GM19328 (cell line): ENCODE measurements at regions not wholly inside any gene's neighbourhood (a gene's known extent, or its start where the extent isn't known, plus 50 kb on each side); places are given as distances from the start of the nearest gene placed in this dataset.

Experiments
- ATAC-seq: cut with Tn5 transposase; IDR thresholded peaks from one replicate; pipeline ENCODE4 v1.9.1; 2021; ENCODE audit warnings: mild to moderate bottlenecking, moderate library complexity; ENCODE audit not compliant: unreplicated experiment

DNA sequence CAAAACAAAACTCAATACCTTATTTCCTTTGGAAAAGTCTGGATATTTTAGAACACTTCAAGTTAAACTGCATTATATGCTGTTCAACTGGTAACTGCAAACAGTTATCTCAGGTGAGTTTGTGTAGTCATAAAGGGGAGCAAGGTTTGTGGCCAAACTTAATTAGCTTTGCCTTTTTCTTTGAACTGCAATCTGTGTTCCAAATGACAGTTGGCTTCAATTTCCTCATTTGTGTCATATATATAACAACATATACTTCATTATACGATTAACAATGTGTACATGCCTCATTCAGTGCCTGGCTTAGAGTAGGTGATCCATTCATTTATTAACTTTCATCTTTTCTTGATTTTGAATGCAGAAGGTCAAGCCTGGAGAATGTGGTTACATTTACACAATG lies 55.8 kb downstream of the KCNE4 start:
- no peak for ATAC-seq

DNA sequence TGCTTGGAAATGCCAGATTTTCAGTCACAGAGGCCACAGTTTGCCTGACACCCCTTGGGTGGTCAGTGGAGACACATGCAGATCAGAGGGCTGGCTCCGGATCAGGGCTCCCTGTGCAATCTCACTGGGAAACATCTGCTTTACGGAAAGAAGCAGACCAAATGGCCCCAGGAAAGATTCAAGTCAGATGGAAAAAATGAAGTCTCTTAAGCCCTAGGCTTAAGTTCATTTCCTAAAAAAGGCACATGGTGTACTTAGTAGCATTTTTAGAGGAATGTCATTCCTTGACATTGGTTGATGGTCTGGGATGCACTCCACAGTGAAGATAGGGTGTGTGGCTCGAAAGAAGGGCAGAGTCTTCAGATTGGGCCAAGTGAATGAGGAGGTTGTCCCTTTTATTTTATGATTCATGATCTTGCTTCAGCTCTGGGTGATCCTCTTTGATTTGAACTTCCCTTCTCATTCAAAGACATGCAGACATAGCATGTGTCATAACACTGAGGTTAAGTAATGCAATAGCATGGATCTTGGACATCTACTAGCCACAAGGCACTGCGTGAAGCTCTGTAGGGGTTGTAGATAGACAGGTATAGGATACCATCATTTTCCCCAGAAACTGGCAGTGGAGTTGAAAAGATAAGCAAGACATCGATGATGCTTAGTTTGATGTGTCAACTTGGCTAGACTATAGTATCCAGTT lies 56.5 kb downstream of the KCNE4 start:
- no peak for ATAC-seq

DNA sequence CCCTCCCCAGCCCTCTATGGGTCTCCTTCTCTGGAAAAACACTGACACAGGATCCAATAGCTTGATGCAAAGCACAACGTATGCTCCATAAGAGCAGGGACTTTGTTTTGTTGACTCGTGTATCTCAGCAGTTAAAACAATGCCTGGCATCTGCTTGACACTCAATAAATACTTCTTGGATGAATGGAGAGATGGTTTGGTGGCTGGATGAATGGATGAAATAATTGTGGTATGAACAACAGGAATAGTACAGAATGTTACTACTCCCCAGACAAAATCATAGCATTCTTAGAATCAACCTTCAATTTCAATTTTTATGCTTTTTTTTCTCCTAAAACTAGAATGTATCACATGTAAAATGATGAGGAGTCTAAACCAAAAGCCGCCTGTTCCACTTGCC lies 57.4 kb downstream of the KCNE4 start:
- no peak for ATAC-seq

DNA sequence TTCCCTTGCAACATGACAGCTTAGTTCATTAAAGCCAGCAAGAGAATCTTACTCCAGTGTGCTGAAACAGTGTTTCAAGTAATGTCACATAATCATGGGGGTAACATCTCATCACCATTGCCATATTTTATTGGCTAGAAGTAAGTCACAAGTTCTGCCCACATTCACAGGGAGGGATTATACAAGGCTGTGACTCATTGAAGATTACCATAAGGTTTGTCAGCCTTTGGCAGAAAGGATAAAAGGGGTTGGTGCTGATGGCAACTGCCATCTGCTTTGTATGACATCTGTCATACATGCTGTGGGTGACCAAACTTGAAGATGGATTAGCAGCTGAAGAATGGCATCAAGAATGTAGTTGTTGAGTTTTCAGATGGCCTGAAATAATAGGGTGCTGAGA lies 61.2 kb downstream of the KCNE4 start:
- no peak for ATAC-seq

DNA sequence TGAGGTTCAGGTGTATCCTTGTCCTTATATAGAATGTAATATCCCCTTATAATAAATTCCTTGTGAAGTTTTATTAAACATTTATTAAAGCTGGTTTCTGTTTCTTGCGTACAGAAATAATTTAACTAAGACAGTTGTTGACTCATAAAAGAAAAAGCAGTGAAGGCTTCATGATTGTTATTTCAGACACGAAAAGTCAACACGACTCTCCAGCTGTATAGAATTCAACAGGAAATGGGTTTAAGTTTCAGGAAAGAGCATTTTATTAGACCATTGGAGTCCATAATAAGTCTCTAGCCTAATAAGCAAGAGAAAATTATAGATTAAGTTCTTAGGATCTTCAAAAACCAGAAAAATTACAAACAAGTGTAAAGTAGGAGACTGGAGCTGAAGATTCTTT lies 62.2 kb downstream of the KCNE4 start:
- ATAC-seq, result no peak

DNA sequence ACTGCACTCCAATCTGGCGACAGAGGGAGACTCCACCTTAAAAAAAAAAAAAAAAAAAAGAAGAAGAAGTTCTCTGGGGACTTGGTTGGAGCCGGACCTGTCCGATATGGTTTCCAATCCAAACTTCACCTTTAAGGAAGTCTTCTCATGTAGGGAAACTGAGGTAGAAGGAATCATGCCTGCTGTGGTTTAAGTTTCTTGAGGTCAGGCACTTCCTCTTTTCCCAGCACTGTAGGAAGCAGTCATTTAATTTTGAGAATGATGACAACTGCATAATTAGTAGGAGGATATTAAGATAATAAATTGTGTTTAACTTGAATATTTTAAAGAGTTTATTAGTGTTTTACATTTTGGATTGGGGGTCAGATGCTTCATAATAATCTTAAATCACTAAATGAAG lies 62.9 kb downstream of the KCNE4 start:
- no peak for ATAC-seq

DNA sequence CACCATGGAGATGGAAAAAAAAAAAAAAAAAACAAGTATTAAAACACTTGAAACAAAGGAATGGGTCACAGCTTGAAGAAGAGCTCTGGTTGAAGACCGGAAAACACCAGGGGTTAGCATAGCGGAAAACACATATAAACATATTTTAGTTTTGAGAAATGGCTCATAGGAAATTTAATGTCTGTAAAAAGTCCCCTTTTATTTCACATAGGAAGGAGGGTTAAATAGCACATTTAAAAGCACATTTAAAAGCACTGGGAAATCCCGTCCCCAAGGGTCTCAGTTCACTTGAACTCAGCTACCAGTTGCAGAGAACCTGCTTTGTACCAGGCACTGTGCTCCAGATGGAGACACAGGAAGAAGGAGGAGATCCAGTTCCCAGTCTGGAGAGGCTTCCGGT lies 65.5 kb downstream of the KCNE4 start:
- ATAC-seq, result no peak

DNA sequence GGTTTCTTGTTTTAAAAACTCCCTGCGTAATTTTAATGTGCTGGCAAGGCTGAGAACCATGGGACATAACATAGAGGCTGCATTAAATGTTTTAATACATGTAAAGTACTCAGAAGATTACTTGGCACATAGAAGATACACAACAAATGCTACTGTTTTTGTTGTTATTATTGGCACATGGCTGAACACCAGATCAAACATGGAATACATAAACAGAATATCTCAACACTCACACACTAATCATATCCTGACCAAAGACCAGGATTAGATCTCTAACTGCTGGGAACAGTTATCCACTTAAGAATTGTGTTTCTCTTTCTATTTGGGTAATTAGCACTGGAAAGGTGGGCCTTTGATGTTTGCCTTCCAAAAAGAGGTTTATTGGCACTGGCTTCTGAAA lies 69.3 kb downstream of the KCNE4 start:
- no peak for ATAC-seq

DNA sequence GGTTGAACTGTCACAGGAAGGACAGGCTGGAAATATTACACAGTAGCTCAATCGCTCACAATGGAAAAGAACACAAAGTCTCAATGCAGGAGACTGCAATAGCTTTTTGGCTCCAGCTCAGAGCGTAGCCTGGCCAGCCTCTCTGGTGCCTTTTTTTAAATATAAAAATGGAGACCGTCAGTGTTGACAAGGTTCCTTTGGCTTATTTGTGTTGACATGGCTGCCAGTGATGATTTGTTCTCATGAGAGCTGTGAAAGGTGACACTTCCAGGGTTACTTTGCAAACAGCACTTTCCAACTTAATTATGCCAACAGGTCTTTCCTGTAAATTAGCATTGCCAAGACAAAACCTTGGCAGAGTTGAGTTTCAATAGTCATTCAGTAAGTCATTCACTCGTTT lies 70.8 kb downstream of the KCNE4 start:
- ATAC-seq, result no peak

DNA sequence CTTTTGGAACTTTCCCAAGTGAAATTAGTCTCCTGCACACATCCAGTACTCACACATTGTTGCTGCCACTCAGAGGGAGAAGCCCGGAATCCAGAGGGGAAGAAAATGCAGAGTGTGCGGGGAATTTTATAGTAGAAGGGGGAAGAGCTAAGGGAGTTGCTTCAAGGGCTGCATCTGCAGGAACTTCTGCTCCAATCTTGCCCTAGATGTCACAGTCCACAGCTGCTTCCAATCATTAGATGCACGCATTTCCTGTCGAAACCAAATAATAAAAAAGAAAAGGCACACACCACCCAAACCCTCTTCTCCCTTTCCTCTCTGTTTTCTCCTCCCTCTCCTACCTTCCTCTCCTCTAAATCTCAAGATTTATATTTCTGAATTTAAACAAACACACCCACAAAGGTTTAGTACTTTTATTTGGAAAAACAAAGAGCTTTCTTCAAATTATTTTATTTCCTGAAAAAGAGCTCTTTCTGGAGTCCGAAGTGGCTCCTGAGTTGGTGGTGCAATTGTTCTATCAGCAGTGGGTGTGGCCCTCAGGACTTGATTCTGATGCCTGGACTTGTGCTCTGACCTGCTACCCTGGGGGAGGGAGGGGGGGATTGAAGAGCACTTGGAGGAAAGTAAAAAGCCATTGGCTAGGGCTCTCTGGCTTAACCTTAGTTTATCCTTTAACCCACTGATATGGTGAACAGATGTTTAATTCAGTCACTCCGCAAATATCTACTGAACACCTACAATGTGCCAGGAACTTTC lies 72.0 kb downstream of the KCNE4 start:
- no peak for ATAC-seq

DNA sequence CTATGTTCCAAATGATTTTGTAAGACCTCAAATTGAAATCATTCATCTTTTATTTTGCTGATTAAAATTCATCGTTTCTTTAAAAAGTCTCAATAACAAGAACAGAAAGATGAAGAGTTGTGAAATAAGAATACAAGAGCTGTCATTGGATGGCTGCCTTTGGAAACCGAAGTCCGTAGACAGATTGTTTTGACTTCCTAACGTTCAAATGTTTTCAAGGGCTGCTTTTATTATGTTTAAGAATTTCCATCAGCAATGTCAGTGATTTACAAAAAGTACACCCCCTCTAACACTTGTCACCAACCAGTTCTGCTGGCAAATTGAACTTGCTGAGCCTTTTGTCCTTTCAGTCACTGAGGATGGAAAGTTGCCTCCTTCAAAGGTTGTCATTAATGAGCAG lies 89.6 kb downstream of the KCNE4 start:
- no peak for ATAC-seq

DNA sequence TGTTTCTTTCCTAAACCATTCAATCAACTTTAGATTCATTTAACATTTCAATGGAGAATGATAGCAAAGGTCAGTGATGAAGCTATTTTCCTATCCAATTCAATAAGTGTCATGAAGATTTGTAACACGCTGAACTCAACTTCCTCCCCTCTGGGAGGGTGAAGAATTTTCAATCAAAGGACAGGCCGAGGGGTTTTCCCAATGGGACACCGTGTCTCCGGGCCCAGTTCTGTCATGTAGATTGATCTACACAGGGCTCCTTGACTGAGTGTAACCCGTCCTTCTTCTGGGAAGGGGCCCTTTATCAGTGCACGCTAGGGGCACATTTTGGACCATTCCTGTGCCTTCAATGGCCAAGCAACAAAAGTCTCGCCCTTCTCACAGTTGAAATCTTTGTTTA lies 90.1 kb downstream of the KCNE4 start:
- ATAC-seq, result no peak

DNA sequence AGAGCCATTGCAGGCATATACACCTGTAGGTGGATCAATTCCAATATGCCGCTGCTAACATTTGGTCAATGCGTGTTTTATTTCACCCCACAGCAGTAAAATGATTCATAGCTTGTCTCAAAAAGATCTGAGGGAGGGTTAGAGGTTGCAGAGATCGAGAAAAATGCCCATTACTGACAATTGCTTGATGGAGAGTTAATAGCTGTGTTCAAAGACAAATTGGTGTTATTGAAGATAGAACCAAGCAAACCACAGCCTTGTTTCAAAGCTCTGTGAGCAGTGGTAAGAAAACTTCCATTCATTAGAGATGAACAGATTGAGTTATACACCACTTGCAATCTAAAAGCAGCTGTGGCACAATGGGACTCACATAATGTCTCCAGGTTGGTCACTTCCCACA lies 95.4 kb downstream of the KCNE4 start:
- ATAC-seq, result no peak

DNA sequence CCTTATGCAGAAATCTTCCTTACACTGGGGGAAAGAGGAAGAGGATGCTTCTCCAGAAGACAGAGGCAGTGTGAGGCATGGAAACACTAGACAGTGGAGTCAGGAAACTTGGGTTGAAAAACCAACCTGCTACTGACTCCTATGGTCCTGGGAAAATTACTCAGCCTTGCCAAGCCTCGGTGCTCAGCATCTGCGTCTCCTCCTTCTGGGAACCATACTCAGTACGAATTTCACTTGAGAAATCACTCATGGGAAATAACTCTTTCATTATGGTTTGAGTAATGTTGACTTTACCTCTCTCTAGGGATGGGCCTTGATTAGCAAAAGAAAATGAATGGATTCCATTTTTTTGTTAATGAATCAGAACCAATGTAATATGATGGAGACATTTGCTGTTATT lies 96.5 kb downstream of the KCNE4 start:
- no peak for ATAC-seq

DNA sequence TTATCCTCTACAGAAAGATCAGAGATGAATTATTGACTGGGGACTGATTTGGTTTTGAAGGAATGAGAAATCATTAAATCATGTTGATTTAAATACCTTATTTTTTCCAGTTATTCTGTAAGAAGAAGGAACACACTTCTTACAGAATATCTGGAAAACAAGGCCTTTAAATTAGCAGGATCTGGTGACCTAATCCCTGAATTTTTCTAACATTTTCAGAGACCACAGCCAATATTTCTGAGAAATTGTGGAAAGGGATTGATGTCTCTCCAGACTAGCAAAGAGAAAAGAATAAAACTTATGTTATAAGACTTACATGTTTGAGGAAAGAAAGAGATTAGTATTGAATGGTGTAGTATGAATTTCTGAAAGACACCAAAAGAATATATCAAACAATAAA lies 104.0 kb downstream of the KCNE4 start:
- no peak for ATAC-seq

DNA sequence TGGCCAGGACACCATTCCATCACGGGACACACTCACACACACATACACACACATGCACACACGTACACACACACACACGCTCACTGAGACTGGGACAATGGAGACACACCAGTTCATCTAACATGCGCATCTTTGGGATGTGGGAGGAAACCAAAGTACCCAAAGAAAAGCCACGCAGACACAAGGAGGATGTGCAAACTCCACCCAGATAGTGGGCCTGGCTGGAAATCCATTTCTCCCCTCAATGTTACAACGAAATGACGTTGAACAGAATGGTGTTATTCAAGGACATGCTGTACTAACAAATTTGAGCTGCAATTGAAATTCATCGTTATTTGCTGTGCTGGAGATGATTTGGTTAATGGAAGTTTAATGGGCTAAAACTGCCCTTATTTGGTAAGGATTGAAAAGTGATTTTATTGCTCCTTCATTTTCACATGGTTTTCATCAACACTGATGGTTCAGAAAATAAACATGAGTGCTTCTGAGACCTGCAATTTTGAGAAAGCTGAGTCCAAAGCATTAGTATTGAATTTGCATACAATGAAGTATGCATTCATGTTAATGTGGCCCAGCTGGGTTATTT lies 110.0 kb downstream of the KCNE4 start:
- no peak for ATAC-seq

DNA sequence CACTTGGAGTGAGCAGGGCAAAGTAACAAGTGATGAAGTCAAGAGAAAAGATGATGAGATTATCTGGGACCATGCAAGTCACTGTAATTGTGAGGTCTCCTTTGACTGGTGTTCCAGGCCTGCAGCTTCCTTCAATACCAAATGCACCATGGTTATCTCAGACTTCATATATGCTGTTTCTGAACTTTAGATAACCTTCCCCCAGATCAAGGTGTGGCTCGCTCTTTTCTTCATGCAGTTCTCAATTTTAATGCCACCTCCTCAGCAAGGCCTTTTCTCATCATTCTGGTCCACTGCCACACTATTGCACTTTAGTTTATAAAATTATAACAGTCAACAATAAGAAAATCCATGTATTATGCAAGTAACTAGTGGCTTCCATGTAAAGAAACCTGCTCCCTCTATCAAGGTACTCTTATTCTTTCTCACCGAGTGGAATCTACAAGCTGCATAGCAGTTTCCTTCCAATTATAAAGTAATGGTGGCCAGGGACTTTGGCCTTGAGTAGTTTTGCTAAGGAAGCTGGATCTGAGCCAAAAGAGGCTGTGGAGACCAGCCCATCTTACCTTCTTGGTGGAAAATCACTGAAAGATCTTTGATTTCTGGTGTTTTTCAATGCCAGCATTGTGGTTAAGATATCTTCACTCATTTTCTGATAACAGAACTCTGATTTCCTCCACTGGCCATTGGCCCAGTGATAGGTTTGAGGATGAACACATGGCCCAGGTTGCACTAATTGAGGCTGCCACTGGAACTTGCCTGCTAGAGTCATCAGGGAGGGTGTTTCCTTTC lies 113.6 kb downstream of the KCNE4 start:
- no peak for ATAC-seq

DNA sequence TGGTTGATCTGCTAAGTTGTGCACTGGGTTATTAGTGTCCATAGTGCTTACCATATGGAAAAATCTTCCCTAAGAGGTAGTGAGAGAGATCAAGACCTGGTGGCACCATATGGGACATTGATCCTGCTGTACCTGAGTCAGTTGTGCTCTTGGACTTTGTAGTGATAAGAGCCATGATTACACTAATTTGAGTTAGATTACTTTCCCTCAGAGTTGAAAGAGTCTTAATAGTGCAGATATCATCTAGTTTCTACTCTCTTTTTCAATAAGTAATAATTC lies 114.2 kb downstream of the KCNE4 start:
- ATAC-seq, result no peak

DNA sequence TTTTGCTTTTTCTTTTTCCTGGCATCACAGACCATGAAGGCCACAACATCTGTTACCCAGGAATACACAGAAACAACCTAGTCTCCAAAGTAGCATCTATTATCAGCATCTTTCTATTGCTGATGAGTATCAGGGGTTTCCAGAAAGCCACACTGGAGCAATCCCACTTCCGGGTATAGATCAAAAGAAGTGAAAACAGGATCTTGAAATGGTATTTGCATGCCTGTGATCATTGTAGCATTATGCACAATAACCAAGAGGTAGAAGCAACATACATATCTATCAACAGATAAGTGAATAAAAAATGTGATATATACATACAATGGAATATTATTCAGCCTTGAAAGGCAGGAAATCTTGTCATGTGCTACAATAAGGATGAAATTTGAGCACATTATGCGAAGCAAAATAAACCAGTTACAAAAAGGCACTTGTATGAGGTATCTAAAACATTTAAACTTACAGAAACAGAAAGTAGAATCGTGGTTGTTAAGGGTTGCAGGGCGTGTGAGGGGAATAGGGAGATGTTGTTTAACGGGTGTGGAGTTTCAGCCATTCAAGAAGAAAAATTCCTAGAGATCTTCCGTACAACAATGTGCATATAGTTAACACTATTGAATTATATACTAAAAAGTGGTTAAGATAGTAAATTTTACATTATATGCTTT lies 115.1 kb downstream of the KCNE4 start:
- ATAC-seq, result peak; percentile 73

DNA sequence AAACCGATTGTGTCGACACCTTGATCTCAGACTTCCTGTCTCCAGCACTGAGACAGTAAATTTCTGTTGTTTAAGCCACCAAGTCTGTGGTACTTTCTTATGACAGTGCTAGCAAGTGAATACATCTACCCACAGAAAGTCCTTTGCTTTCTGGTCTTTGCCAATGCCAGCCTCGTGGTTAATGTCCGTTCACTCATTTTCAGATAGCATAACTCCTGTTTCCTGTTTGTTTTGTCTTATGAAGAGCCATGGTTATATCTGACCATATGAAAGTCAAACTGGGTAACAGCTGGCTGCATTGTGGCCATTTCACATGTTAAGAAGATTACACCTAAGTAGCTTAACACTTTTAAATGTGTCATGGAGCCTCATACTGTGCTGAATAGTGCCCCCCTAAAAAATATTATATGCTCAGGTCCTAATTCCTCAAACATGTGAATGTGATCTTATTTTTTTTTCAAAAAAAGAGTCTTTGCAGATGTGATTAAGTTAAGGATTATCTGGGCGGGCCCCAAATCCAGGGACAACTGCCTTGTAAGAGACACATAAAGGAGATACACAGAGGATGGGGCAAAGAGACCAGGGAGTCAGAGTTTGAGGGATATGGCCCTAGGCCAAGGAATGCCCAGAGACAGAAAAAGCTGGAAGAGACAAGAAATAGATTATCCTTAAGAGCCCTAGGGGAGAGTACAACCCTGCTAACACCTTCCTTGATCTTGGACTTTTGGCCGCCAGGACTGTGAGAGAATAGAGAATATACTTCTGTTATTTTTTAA lies 118.0 kb downstream of the KCNE4 start:
- ATAC-seq, result no peak

DNA sequence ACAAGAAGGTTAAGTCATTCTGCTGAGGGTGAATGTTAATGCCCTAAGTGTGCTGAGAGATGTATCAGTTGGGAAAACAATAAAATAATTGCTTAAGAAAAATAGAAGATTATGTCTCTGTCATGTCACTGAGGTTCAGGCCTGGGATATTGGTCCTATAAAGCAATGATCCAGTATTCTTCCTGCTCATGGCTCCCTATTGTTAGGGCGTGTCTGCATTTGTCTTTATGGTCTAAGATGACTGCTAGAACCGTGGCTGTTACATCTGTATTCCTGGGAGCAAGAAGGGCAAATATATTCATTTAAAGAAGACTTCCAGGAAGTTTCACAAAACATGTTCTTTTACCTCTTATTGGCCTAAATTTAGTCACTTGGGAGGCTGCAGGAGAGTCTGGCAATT lies 125.0 kb downstream of the KCNE4 start:
- no peak for ATAC-seq
